ENCODE measurements at regions not wholly inside any gene's neighbourhood (a gene's known extent, or its start where the extent isn't known, plus 50 kb on each side); places are given as distances from the start of the nearest gene placed in this dataset.

GRCh38 chr12:46439793-46440511, 67.4 kb upstream of the SLC38A2 start:
- no peaks in the 10 kb centered on the region for H3K36me3 ChIP-seq (ENCODE audit: control insufficient read depth, insufficient read depth, low read length)

GRCh38 chr12:46438719-46439319, 66.2 kb upstream of the SLC38A2 start:
- no peak overlapping the region for H3K4me3 ChIP-seq (ENCODE audit: low read depth, low read length)
- no peak for TF ChIP-seq CTCF (IDR thresholded peaks at IDR 0.05; ENCODE audit: insufficient read depth, low read length, poor library complexity, severe bottlenecking)
- no peak for DNase-seq (ENCODE audit: low read depth)
- H3K27me3 ChIP-seq (ENCODE audit: control insufficient read depth, insufficient read depth, low read length) = no peaks in the 10 kb centered on the region
- H3K36me3 ChIP-seq (ENCODE audit: control insufficient read depth, insufficient read depth, low read length) = no peaks in the 10 kb centered on the region

More at GRCh38 chr12:46439793-46440511, 67.4 kb upstream of the SLC38A2 start:
- H3K27me3 ChIP-seq (ENCODE audit: control insufficient read depth, insufficient read depth, low read length) = no peaks in the 10 kb centered on the region
- no peak for DNase-seq (ENCODE audit: low read depth)
- TF ChIP-seq CTCF (IDR thresholded peaks at IDR 0.05; ENCODE audit: insufficient read depth, low read length, poor library complexity, severe bottlenecking) = no peak
- H3K4me3 ChIP-seq (ENCODE audit: low read depth, low read length) = no peak overlapping the region

GRCh38 chr12:46438256-46438655, 65.7 kb upstream of the SLC38A2 start:
- no peak for DNase-seq (ENCODE audit: low read depth)

DNA sequence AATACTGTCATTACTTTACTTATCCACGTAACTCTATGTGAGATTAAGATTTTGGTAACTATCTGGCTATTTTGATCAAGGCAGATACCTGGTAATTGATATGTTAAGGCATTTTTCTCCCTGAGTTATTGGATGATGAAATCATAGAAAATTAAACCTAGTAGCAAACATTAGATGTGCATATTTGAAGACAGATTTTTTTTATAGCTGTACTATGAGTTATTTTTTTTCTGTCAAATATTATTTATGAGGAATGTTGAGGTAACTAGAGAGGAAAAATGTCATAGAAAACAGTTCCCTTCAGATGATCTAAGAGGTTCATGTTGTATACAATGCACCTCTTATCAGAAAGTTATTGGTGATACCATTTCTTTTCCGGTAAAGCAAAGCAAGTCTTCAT, 64.9 kb upstream of the SLC38A2 start:
- DNase-seq (ENCODE audit: low read depth) = no peak
- no peak overlapping the region for H3K4me3 ChIP-seq (ENCODE audit: low read depth, low read length)
- no peaks in the 10 kb centered on the region for H3K27me3 ChIP-seq (ENCODE audit: control insufficient read depth, insufficient read depth, low read length)
- TF ChIP-seq CTCF (IDR thresholded peaks at IDR 0.05; ENCODE audit: insufficient read depth, low read length, poor library complexity, severe bottlenecking) = no peak
- H3K36me3 ChIP-seq (ENCODE audit: control insufficient read depth, insufficient read depth, low read length) = no peaks in the 10 kb centered on the region

More at GRCh38 chr12:46438256-46438655, 65.7 kb upstream of the SLC38A2 start:
- Histone ChIP-seq H3K27me3 (ENCODE audit: control insufficient read depth, insufficient read depth, low read length) (no peaks in the 10 kb centered on the region), H3K36me3 (ENCODE audit: control insufficient read depth, insufficient read depth, low read length) (no peaks in the 10 kb centered on the region), H3K4me3 (ENCODE audit: low read depth, low read length) (no peak overlapping the region)
- no peak for TF ChIP-seq CTCF (IDR thresholded peaks at IDR 0.05; ENCODE audit: insufficient read depth, low read length, poor library complexity, severe bottlenecking)

DNA sequence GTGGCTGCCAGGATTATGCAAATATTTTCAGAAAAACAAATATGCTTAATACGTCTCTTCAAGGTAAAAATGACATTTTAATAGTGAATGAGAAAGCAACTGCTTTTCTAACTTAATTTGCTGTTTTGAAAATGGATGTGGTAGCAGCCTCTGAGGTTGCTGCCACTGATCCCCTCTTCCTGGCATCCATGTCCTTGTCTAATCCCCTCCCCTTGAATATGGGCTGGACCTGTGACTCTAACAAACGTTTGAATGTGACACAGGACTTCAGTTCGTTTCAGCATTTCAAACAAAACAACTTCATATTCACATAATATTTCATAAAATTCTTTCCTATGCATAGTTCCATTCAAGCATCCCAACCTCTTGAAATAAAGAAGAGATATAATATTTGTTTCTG, 64.2 kb upstream of the SLC38A2 start:
- no peaks in the 10 kb centered on the region for H3K36me3 ChIP-seq (ENCODE audit: control insufficient read depth, insufficient read depth, low read length)
- no peak for TF ChIP-seq CTCF (IDR thresholded peaks at IDR 0.05; ENCODE audit: insufficient read depth, low read length, poor library complexity, severe bottlenecking)
- H3K27me3 ChIP-seq (ENCODE audit: control insufficient read depth, insufficient read depth, low read length) = no peaks in the 10 kb centered on the region
- no peak overlapping the region for H3K4me3 ChIP-seq (ENCODE audit: low read depth, low read length)
- no peak for DNase-seq (ENCODE audit: low read depth)

All from kidney epithelial cell (primary cell).